AG09309 (cell line): ENCODE measurements at regions not wholly inside any gene's neighbourhood (a gene's known extent, or its start where the extent isn't known, plus 50 kb on each side); places are given as distances from the start of the nearest gene placed in this dataset.
A peak's percentile ranks its signal among the peaks of the same experiment; 100 is the strongest.

Source experiments
- DNase-seq: peaks from one replicate; pipeline ENCODE4 v3.0.0-alpha.2; 2010; ENCODE audit warnings: low read depth
- H3K4me3 ChIP-seq: 2 replicates; pipeline ENCODE4 v1.5.1; 2011; ENCODE audit warnings: mild to moderate bottlenecking, low read depth, low read length, moderate library complexity; ENCODE audit not compliant: control insufficient read depth
- TF ChIP-seq, protein P1 (sequence below): IDR thresholded peaks from 2 replicates; pipeline ENCODE4 v1.5.1; 2011; ENCODE audit warnings: mild to moderate bottlenecking, low read depth, low read length, inconsistent platforms; ENCODE audit not compliant: insufficient read depth, control insufficient read depth; ENCODE audit errors: missing control alignments

DNA sequence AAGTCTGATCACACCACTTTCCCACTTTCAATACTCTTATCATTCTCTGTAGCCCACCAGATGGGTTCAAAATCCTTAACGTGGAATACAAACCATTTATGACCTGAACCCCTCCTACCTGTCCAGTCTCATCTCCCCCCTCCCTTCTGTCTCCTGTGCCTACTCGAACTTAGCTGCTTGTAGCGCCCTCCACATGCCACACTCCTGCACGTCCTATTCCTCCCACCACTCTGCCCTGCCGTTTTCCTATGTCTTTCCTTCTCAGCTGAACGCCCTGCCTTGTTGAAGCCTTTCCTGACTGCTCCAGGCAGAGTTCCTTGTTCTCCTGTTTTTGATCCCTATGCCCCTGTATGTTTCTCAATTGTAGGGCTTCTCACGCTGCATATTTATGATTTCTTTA lies 390.1 kb downstream of the HRH4 start:
- TF ChIP-seq, protein P1, sequence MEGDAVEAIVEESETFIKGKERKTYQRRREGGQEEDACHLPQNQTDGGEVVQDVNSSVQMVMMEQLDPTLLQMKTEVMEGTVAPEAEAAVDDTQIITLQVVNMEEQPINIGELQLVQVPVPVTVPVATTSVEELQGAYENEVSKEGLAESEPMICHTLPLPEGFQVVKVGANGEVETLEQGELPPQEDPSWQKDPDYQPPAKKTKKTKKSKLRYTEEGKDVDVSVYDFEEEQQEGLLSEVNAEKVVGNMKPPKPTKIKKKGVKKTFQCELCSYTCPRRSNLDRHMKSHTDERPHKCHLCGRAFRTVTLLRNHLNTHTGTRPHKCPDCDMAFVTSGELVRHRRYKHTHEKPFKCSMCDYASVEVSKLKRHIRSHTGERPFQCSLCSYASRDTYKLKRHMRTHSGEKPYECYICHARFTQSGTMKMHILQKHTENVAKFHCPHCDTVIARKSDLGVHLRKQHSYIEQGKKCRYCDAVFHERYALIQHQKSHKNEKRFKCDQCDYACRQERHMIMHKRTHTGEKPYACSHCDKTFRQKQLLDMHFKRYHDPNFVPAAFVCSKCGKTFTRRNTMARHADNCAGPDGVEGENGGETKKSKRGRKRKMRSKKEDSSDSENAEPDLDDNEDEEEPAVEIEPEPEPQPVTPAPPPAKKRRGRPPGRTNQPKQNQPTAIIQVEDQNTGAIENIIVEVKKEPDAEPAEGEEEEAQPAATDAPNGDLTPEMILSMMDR: no peak
- no peak for DNase-seq
- H3K4me3 ChIP-seq: no peak overlapping the region

DNA sequence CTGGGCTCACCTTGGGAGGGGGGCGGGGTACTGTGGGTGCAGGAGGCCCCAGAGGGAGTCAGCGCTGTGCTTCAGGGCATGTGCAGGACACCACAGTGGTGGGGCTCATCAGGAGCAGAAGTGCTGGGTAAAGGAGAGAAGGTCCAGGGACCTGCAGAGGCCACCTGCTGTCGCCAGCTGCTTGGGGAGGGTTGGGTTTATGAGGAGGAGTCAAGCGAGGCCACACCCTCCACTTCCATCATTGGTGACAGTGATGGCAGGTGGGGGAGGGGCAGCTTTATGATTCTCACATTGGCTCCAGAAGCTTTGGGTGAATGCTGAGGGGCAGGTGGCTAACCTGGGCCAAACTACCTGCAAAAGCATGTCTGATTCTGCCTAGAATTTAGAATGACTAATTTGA lies 392.6 kb downstream of the HRH4 start:
- TF ChIP-seq, protein P1: no peak
- no peak for DNase-seq
- no peak overlapping the region for H3K4me3 ChIP-seq

DNA sequence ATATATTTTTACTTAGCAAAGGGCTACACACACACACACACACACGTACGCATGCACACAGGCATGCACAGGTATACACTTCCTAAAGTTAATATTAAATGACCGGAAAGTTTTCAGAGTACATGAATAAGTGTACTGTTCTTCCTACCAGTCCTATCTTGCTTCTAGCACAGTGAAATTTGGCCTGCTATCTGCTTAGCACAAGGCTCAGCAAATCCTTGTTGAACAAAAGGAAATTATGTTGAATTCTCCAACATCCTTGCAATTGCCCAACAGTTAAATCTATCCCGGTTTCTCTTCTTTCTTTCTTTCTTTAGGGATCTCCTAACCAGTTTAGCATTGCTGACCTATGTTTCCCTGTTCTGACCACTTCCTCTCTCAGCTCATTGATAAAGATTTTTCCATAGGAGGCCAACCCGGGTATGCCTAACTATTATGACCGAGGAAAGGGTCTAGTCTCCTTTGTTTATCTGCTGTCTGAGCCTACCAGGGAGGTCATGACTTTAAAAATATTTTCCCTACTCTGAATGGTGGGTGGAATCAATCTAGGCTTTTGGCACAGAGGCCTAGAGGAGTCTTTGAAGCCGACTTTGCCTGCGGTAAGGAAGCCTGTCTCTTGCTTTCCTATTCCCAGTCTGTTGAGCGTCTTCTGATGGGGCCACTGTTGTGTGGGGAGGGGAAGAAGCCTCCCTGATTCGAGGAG lies 400.7 kb downstream of the HRH4 start:
- no peak for DNase-seq
- no peak overlapping the region for H3K4me3 ChIP-seq
- TF ChIP-seq, protein P1: no peak

DNA sequence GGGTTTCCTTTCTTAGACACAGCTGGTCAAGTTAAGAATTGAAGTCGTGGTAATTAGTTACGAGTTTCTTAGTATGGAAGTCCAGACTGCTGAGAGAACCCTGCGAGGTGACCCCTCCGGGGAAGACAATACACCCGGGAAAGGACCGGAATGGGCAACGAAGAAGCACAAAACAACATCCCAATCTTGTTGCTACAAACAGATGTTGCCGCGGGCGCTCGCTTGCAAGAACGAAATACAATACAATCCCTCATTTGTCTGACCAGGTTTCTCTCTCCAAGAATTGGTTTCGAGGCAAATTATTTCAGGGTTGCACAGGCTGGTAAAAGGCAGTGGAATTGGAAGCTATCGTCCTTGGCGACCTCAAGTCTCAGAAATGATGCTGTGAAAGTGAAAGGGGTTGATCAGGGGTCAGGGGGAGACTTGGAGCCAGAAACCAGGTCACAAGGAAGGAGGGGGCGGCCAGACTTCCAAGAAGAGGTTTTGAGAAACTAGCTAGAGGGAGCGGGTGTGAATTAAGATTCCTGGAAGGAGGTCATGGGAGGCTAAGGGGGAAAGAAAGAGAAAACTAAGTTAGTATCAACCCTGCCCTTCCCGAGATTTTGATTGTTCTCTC lies 401.9 kb downstream of the HRH4 start:
- DNase-seq: no peak
- H3K4me3 ChIP-seq: no peak overlapping the region; the same call in none of the 2 replicates
- TF ChIP-seq, protein P1: no peak

DNA sequence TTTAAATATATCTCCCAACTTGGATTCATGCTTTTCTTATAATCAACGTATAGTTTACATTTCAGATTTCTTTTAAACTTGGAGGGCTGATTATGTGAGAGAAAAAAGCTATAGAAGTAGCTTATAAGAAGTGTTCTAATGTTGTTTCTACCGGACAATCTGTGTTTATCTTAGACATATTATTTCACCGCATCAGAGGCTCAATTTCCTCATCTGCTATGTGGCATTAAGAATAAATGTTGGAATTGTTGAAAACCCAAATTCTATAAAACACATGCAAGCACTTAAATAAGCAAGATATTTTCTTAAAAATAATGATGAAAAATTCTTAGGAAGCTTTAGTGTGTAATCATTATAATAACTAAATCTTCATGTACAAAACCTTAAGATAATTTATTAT lies 407.9 kb downstream of the HRH4 start:
- no peak overlapping the region for H3K4me3 ChIP-seq
- DNase-seq: peak; percentile 8

DNA sequence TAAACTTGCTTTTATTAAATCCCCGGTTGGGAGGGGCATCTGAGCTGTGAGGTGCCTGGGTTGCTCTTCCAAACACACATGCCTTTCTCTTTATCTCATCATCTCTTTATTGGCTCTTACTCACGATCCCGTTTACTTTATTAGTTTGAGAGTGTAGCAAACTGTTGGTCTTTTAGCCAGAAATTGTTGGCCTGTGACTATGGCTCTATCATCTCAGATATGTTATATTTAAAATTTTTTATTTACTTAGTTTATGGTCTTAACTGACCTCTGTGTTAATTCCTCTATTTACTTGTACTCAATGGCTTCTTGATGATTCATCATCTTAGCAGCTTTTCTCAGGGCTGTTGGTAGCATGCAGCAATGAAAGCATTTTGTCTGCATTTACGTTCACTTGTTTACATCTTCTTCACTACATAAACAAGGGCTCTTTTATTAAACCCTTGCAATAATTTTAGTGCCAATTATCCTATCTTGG lies 408.4 kb downstream of the HRH4 start:
- peak; percentile 29 for DNase-seq
- no peak overlapping the region for H3K4me3 ChIP-seq
- TF ChIP-seq, protein P1: no peak

More for the DNA sequence above, 407.9 kb downstream of the HRH4 start:
- TF ChIP-seq, protein P1: no peak
